ENCODE measurements at regions not wholly inside any gene's neighbourhood (a gene's known extent, or its start where the extent isn't known, plus 50 kb on each side); places are given as distances from the start of the nearest gene placed in this dataset.
"Not testable (repeated sequence)": the region's sequence is repeated elsewhere in the genome, so short reads cannot be mapped to it uniquely, and the experiment has no call there.

GRCh38 chr10:117492504-117492903 lies 50.0 kb upstream of the EMX2 start:
- DNase-seq = no peak

GRCh38 chr10:117488004-117488403 lies 54.5 kb upstream of the EMX2 start:
- no peak for DNase-seq

GRCh38 chr10:117486606-117487005 lies 55.9 kb upstream of the EMX2 start:
- no peak for DNase-seq

GRCh38 chr10:117483056-117483590 lies 59.4 kb upstream of the EMX2 start:
- no peak for DNase-seq

- DNase-seq = not testable (repeated sequence)
Measured at GRCh38 chr10:117481011-117481410, 61.5 kb upstream of the EMX2 start.

GRCh38 chr10:117480097-117480496 lies 62.4 kb upstream of the EMX2 start:
- no peak for DNase-seq

- no peak for DNase-seq
Measured at GRCh38 chr10:117477961-117478670, 64.4 kb upstream of the EMX2 start.

GRCh38 chr10:117477211-117477947 lies 65.2 kb upstream of the EMX2 start:
- no peak for DNase-seq

- DNase-seq = no peak
Measured at GRCh38 chr10:117476716-117477115, 65.8 kb upstream of the EMX2 start.

- DNase-seq = no peak
Measured at GRCh38 chr10:117476281-117476680, 66.3 kb upstream of the EMX2 start.

GRCh38 chr10:117472872-117473271 lies 69.7 kb upstream of the EMX2 start:
- DNase-seq = no peak

- no peak for DNase-seq
Measured at GRCh38 chr10:117471344-117471874, 71.1 kb upstream of the EMX2 start.

GRCh38 chr10:117470733-117471132 lies 71.8 kb upstream of the EMX2 start:
- no peak for DNase-seq

- DNase-seq = no peak
Measured at GRCh38 chr10:117468665-117469064, 73.9 kb upstream of the EMX2 start.

GRCh38 chr10:117464176-117464575 lies 78.4 kb upstream of the EMX2 start:
- DNase-seq = no peak

GRCh38 chr10:117463545-117463920 lies 79.0 kb upstream of the EMX2 start:
- DNase-seq = no peak

GRCh38 chr10:117462816-117463544 lies 79.6 kb upstream of the EMX2 start:
- no peak for DNase-seq

GRCh38 chr10:117462424-117462792 lies 80.1 kb upstream of the EMX2 start:
- DNase-seq = no peak

- DNase-seq = no peak
Measured at GRCh38 chr10:117461766-117462423, 80.7 kb upstream of the EMX2 start.

- no peak for DNase-seq
Measured at GRCh38 chr10:117460846-117461765, 81.4 kb upstream of the EMX2 start.

GRCh38 chr10:117458571-117458970 lies 83.3 kb upstream of the PDZD8 start:
- DNase-seq = no peak

GRCh38 chr10:117457932-117458331 lies 82.7 kb upstream of the PDZD8 start:
- no peak for DNase-seq
